Astrocyte (in vitro differentiated cells and primary cell): ENCODE measurements at regions not wholly inside any gene's neighbourhood (a gene's known extent, or its start where the extent isn't known, plus 50 kb on each side); places are given as distances from the start of the nearest gene placed in this dataset.
A peak's percentile ranks its signal among the peaks of the same experiment; 100 is the strongest.

Source experiments
- DNase-seq: peaks from one replicate; pipeline ENCODE4 v3.0.0-alpha.2; 2010; ENCODE audit warnings: low read depth
- FAIRE-seq: peaks from 2 replicates; lab custom pipeline; 2011; peaks lifted over from hg19 to GRCh38; lab: Jason Lieb, UNC
- H2AFZ ChIP-seq: 2 replicates; pipeline ENCODE4 v1.6.0; 2012; ENCODE audit warnings: low read depth, low read length, inconsistent platforms
- H3K27ac ChIP-seq: 2 replicates; pipeline ENCODE4 v1.5.1; 2011; ENCODE audit warnings: low read depth, low read length, inconsistent platforms
- H3K27me3 ChIP-seq: 2 replicates; pipeline ENCODE4 v1.6.0; 2011; ENCODE audit warnings: low read length, inconsistent platforms; ENCODE audit not compliant: insufficient read depth
- H3K36me3 ChIP-seq: 2 replicates; pipeline ENCODE4 v1.5.1; 2011; ENCODE audit warnings: low read length, inconsistent platforms; ENCODE audit not compliant: insufficient read depth
- H3K4me1 ChIP-seq: 2 replicates; pipeline ENCODE4 v1.5.1; 2011; ENCODE audit warnings: low read length, inconsistent platforms; ENCODE audit not compliant: insufficient read depth
- H3K4me2 ChIP-seq: 2 replicates; pipeline ENCODE4 v1.6.0; 2012; ENCODE audit warnings: low read length, inconsistent platforms
- H3K4me3 ChIP-seq: 2 replicates; pipeline ENCODE4 v1.5.1; 2011; ENCODE audit warnings: low read depth, mild to moderate bottlenecking, low read length, inconsistent platforms; ENCODE audit not compliant: insufficient read depth
- H3K79me2 ChIP-seq: 2 replicates; pipeline ENCODE4 v1.6.0; 2012; ENCODE audit warnings: mild to moderate bottlenecking, low read length, inconsistent platforms; ENCODE audit not compliant: insufficient read depth
- H3K9ac ChIP-seq: 2 replicates; pipeline ENCODE4 v1.6.0; 2012; ENCODE audit warnings: mild to moderate bottlenecking, low read length, inconsistent platforms
- H3K9me3 ChIP-seq: 2 replicates; pipeline ENCODE4 v1.5.1; 2012; ENCODE audit warnings: low read depth, mild to moderate bottlenecking, low read length, inconsistent platforms; ENCODE audit not compliant: insufficient read depth
- H4K20me1 ChIP-seq: 2 replicates; pipeline ENCODE4 v1.6.0; 2012; ENCODE audit warnings: low read length, inconsistent platforms; ENCODE audit not compliant: insufficient read depth
- H3K27ac Mint-ChIP-seq: one replicate; pipeline ENCODE4 v1.8.0; 2021; ENCODE audit warnings: mild to moderate bottlenecking, mixed read lengths; ENCODE audit not compliant: unreplicated experiment
- H3K27me3 Mint-ChIP-seq: one replicate; pipeline ENCODE4 v1.8.0; 2021; ENCODE audit warnings: low read depth, mixed read lengths; ENCODE audit not compliant: unreplicated experiment
- H3K36me3 Mint-ChIP-seq: one replicate; pipeline ENCODE4 v1.8.0; 2021; ENCODE audit warnings: low read depth, mixed read lengths; ENCODE audit not compliant: unreplicated experiment
- H3K4me1 Mint-ChIP-seq: one replicate; pipeline ENCODE4 v1.8.0; 2021; ENCODE audit warnings: low read depth, mixed read lengths; ENCODE audit not compliant: unreplicated experiment
- H3K4me3 Mint-ChIP-seq: one replicate; pipeline ENCODE4 v1.8.0; 2021; ENCODE audit warnings: mild to moderate bottlenecking, moderate library complexity, mixed read lengths; ENCODE audit not compliant: unreplicated experiment
- H3K9me3 Mint-ChIP-seq: one replicate; pipeline ENCODE4 v1.8.0; 2021; ENCODE audit warnings: mild to moderate bottlenecking, mixed read lengths; ENCODE audit not compliant: unreplicated experiment
- EZH2 ChIP-seq: IDR thresholded peaks from 2 replicates; pipeline ENCODE4 v1.6.1; 2012; ENCODE audit warnings: mild to moderate bottlenecking, low read length, inconsistent platforms; ENCODE audit not compliant: insufficient read depth
- TF ChIP-seq, protein P1 (sequence below): IDR thresholded peaks from 2 replicates; pipeline ENCODE4 v1.5.1; 2011; ENCODE audit warnings: low read depth, mild to moderate bottlenecking, inconsistent platforms, low read length, moderate library complexity; ENCODE audit not compliant: insufficient read depth

DNA sequence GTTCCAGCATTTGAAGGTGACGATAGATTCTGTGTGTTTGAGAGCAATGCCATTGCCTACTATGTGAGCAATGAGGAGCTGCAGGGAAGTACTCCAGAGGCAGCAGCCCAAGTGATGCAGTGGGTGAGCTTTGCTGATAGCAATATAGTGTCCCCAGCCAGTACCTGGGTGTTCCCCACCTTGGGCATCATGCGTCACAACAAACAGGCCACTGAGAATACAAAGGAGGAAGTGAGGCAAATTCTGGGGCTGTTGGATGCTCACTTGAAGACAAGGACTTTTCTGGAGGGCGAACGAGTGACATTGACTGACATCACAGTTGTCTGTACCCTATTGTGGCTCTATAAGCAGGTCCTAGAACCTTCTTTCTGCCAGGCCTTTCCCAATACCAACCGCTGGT lies 142.0 kb downstream of the PLS3 start:
- no peaks in the 10 kb centered on the region for H3K9me3 ChIP-seq
- H3K4me1 ChIP-seq = no peaks in the 10 kb centered on the region
- H3K9ac ChIP-seq = no peak overlapping the region
- no peaks in the 10 kb centered on the region for H3K27me3 ChIP-seq
- TF ChIP-seq EZH2 = no peak
- TF ChIP-seq, protein P1, sequence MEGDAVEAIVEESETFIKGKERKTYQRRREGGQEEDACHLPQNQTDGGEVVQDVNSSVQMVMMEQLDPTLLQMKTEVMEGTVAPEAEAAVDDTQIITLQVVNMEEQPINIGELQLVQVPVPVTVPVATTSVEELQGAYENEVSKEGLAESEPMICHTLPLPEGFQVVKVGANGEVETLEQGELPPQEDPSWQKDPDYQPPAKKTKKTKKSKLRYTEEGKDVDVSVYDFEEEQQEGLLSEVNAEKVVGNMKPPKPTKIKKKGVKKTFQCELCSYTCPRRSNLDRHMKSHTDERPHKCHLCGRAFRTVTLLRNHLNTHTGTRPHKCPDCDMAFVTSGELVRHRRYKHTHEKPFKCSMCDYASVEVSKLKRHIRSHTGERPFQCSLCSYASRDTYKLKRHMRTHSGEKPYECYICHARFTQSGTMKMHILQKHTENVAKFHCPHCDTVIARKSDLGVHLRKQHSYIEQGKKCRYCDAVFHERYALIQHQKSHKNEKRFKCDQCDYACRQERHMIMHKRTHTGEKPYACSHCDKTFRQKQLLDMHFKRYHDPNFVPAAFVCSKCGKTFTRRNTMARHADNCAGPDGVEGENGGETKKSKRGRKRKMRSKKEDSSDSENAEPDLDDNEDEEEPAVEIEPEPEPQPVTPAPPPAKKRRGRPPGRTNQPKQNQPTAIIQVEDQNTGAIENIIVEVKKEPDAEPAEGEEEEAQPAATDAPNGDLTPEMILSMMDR = no peak
- no peak overlapping the region for H2AFZ ChIP-seq
- Mint-ChIP-seq H3K9me3 (no peaks in the 10 kb centered on the region), H3K27ac (no peak overlapping the region), H3K27me3 (no peaks in the 10 kb centered on the region), H3K36me3 (no peaks in the 10 kb centered on the region), H3K4me3 (no peak overlapping the region), H3K4me1 (no peaks in the 10 kb centered on the region)
- DNase-seq = no peak
- no peak overlapping the region for H3K27ac ChIP-seq
- H4K20me1 ChIP-seq = no peaks in the 10 kb centered on the region
- no peak for FAIRE-seq
- H3K4me3 ChIP-seq = no peak overlapping the region
- H3K4me2 ChIP-seq = no peak overlapping the region
- H3K36me3 ChIP-seq = no peaks in the 10 kb centered on the region
- H3K79me2 ChIP-seq = no peaks in the 10 kb centered on the region

DNA sequence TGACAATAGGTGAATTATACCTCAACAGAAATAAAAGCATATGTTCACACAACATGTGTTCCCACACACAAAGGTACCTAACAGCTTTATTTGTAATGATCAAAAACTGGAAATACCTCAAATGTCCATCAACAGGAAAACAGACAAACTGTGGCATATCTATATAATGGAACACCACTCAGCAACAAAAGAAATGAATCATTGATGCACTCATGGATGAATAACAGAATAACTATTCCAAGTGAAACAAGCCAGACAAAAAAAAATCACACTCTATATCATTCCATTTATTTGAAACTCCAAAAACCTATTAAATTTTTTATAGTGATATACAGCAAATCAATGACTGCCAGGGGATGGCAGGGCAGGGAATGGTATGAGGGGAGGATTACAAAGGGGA lies 148.1 kb downstream of the PLS3 start:
- H3K27ac ChIP-seq = no peak overlapping the region
- no peak overlapping the region for H3K27ac Mint-ChIP-seq
- DNase-seq (no peak), FAIRE-seq (peak; percentile 94)
- H3K9me3 ChIP-seq = no peaks in the 10 kb centered on the region
- H3K4me1 Mint-ChIP-seq = no peaks in the 10 kb centered on the region
- no peaks in the 10 kb centered on the region for H3K4me1 ChIP-seq
- no peaks in the 10 kb centered on the region for H3K36me3 Mint-ChIP-seq
- no peaks in the 10 kb centered on the region for H3K27me3 ChIP-seq
- no peak for TF ChIP-seq EZH2
- TF ChIP-seq, protein P1 = no peak
- no peaks in the 10 kb centered on the region for H3K36me3 ChIP-seq
- H2AFZ ChIP-seq = no peak overlapping the region
- H3K4me3 Mint-ChIP-seq = no peak overlapping the region
- no peaks in the 10 kb centered on the region for H3K79me2 ChIP-seq
- no peaks in the 10 kb centered on the region for H4K20me1 ChIP-seq
- no peak overlapping the region for H3K9ac ChIP-seq
- no peaks in the 10 kb centered on the region for H3K27me3 Mint-ChIP-seq
- H3K4me2 ChIP-seq = no peak overlapping the region
- no peaks in the 10 kb centered on the region for H3K9me3 Mint-ChIP-seq
- no peak overlapping the region for H3K4me3 ChIP-seq

DNA sequence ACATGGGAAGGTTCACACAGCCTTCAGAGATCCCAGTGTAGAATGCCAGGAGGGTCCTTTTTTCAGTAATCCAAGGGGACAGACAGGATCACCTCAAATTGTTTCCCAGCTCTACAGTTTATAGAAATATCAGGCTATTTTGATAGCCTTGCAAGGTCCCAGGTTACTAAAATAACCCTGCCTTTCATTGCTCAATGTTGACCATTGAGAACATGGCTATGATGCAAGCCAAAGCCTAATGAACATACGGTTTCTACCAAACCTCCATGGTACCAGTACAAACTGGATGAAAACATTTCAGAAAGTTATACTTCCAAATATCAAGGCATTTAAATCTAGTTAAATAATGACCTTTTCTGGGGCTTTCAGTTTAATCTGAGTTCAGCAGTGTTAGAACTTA lies 151.5 kb downstream of the PLS3 start:
- Histone ChIP-seq H3K4me2 (no peak overlapping the region), H3K27ac (no peak overlapping the region), H4K20me1 (no peaks in the 10 kb centered on the region), H3K36me3 (no peaks in the 10 kb centered on the region), H3K9me3 (no peaks in the 10 kb centered on the region), H3K9ac (no peak overlapping the region), H3K27me3 (no peaks in the 10 kb centered on the region), H3K79me2 (no peaks in the 10 kb centered on the region), H3K4me1 (no peaks in the 10 kb centered on the region), H3K4me3 (no peak overlapping the region), H2AFZ (no peak overlapping the region)
- Mint-ChIP-seq H3K27ac (no peak overlapping the region), H3K36me3 (no peaks in the 10 kb centered on the region), H3K9me3 (no peaks in the 10 kb centered on the region), H3K27me3 (no peaks in the 10 kb centered on the region), H3K4me1 (no peaks in the 10 kb centered on the region), H3K4me3 (no peak overlapping the region)
- no peak for TF ChIP-seq EZH2
- TF ChIP-seq, protein P1 = no peak
- DNase-seq = no peak
- peak; percentile 98 for FAIRE-seq
